GM12873 (cell line): ENCODE measurements at regions not wholly inside any gene's neighbourhood (a gene's known extent, or its start where the extent isn't known, plus 50 kb on each side); places are given as distances from the start of the nearest gene placed in this dataset.

Experiments
- CTCF ChIP-seq: IDR thresholded peaks from 2 replicates; pipeline ENCODE4 v1.5.1; 2012; ENCODE audit warnings: low read depth, mild to moderate bottlenecking, moderate library complexity, low read length, control low read depth; ENCODE audit not compliant: insufficient read depth; ENCODE audit errors: missing control alignments

GRCh38 chr16:86229283-86229682 is 281.0 kb upstream of the FOXF1 start:
- TF ChIP-seq CTCF: no peak

- no peak for TF ChIP-seq CTCF
Measured at GRCh38 chr16:86229866-86230656, 280.3 kb upstream of the FOXF1 start.

- TF ChIP-seq CTCF: no peak
Measured at GRCh38 chr16:86231321-86231995, 278.9 kb upstream of the FOXF1 start.

GRCh38 chr16:86231996-86232350 is 278.4 kb upstream of the FOXF1 start:
- TF ChIP-seq CTCF: no peak

GRCh38 chr16:86232496-86232895 is 277.8 kb upstream of the FOXF1 start:
- no peak for TF ChIP-seq CTCF

GRCh38 chr16:86239381-86239780 is 270.9 kb upstream of the FOXF1 start:
- no peak for TF ChIP-seq CTCF

- TF ChIP-seq CTCF: no peak
Measured at GRCh38 chr16:86240716-86241363, 269.5 kb upstream of the FOXF1 start.
